ENCODE measurements at regions not wholly inside any gene's neighbourhood (a gene's known extent, or its start where the extent isn't known, plus 50 kb on each side); places are given as distances from the start of the nearest gene placed in this dataset.

DNA sequence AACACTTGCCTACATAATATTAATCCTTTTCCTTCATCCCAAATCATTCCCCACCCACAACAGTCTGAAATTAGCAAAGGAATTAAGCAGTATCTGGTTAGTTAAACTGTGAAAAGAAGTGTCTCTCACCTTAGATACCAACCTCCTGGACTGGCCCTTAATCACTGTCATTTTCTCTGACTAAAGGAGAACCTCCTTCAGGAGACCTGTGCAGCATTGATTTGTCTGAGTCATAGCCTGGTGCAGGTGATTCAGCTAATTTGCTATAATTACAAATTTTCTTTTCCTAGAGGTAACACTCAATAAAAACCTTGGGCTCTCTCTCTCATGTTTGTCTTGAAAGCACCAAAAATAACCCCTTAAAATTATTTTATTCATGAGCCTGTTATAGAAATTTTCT lies 279.8 kb upstream of the SEMA6D start:
- TF ChIP-seq, protein P1, sequence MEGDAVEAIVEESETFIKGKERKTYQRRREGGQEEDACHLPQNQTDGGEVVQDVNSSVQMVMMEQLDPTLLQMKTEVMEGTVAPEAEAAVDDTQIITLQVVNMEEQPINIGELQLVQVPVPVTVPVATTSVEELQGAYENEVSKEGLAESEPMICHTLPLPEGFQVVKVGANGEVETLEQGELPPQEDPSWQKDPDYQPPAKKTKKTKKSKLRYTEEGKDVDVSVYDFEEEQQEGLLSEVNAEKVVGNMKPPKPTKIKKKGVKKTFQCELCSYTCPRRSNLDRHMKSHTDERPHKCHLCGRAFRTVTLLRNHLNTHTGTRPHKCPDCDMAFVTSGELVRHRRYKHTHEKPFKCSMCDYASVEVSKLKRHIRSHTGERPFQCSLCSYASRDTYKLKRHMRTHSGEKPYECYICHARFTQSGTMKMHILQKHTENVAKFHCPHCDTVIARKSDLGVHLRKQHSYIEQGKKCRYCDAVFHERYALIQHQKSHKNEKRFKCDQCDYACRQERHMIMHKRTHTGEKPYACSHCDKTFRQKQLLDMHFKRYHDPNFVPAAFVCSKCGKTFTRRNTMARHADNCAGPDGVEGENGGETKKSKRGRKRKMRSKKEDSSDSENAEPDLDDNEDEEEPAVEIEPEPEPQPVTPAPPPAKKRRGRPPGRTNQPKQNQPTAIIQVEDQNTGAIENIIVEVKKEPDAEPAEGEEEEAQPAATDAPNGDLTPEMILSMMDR (IDR thresholded peaks at IDR 0.05; ENCODE audit: low read depth, low read length), result no peak
- no peak overlapping the region for H3K4me3 ChIP-seq (ENCODE audit: low read depth, low read length)

DNA sequence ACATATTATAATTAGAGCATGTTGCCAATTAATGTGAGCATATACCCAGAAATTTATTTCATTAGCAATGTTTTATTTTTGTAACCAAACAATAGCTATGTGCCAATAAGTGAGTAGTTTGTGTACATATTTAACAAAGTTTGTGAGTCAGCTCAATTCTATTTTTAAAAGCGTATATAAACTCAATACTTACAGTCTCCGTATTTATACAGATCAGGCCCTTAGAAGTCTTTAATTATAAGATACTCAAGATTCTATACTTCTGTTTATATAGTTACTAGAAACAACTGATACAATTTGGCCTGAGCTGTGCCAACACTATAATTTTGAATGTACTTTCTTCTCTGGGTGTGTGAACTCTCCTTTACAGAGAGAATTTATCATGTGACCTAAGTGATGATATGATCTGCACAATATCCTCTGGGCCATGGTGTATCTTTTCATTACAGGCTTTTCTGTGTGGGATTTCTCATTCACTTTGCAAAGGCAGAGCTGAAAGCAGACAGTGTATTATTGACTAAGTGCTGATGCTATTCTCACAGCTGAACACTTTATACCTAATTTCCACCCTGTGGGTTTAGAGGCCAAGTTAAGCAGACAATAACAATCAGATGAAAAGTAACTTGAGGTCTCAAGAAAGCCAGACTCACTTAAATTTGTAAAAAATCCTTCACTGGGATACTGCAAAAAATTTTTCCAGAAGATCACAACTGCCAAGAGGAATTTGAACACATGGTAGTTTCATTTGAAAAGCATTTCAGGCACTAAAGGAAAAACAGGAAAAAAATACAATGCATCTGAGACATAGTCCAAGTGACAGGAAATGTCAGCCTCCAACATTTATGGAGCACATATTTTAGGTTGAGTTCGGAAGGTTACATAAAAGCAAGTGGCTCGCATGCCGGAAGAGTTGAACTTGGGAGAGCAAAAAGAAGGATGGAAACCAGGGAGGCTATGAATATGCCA lies 277.9 kb upstream of the SEMA6D start:
- TF ChIP-seq, protein P1 (IDR thresholded peaks at IDR 0.05; ENCODE audit: low read depth, low read length), result no peak
- H3K4me3 ChIP-seq (ENCODE audit: low read depth, low read length), result no peak overlapping the region

DNA sequence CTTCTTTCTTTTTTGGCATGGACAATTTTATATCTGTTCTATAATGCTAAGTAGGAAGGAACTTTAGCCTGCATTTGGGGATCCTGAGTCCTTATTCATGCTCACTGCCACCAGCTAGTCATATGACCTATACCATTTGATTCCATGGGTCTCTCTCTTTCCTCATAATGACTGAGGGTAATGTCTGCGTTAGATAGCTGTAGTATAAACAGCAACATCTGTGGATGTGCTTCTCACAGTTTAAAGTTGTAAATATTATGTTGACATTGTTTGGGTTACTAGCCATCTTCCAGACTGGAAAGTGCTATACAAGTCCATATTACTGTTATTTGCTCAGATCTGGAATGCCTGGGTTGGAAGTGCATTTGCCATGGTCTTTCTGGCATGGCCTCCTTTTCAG lies 274.9 kb upstream of the SEMA6D start:
- TF ChIP-seq, protein P1 (IDR thresholded peaks at IDR 0.05; ENCODE audit: low read depth, low read length), result no peak
- no peak overlapping the region for H3K4me3 ChIP-seq (ENCODE audit: low read depth, low read length)

DNA sequence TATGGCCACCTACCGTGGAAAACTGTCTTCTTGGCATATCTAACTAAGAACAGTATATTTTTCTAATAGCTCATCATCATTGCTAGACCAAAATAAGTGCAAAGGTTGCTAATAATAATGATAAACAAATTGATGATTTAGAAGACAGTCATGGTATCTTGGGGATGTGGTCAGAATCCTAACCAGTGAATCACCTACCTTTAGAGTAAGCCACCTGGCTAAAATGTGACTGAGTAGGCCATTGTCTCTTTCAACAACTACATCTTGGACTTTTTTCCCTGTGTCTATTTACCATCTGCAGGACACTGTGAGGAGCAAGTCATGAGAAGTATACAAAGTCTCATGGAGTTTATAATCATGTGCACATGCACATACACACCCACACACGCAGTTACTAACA lies 273.5 kb upstream of the SEMA6D start:
- H3K4me3 ChIP-seq (ENCODE audit: low read depth, low read length), result no peak overlapping the region
- TF ChIP-seq, protein P1 (IDR thresholded peaks at IDR 0.05; ENCODE audit: low read depth, low read length), result no peak

DNA sequence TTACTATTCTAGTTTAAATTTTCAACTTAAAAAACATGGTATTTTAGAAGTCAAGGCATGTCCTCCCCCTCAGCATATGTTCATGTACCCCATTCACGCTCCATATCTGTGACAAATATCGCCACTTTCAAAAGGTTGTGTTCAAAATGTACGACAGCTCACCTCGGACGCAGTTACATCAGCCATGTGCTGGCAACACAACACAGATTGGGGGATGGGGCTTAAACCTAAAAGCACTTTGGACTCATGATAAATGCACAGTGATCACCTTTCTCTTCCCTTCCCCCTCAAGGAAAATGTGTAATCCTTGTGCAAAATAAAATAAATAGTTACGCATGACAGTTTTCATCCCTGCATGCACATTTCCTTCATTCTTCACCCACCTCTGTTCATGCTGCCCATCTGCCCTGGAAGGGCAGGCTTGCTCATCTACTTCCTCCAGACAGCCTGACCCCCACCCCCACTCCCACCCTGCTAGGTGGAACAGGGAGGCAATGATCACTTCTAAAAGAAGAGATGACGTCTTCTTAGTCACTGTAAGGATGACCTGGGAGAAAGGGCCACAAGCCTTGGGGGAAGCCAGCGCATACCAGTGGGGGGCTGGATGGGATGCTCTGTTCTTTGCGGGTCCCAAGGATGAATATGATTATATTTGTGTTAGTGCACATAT lies 271.4 kb upstream of the SEMA6D start:
- no peak overlapping the region for H3K4me3 ChIP-seq (ENCODE audit: low read depth, low read length)
- TF ChIP-seq, protein P1 (IDR thresholded peaks at IDR 0.05; ENCODE audit: low read depth, low read length), result no peak

DNA sequence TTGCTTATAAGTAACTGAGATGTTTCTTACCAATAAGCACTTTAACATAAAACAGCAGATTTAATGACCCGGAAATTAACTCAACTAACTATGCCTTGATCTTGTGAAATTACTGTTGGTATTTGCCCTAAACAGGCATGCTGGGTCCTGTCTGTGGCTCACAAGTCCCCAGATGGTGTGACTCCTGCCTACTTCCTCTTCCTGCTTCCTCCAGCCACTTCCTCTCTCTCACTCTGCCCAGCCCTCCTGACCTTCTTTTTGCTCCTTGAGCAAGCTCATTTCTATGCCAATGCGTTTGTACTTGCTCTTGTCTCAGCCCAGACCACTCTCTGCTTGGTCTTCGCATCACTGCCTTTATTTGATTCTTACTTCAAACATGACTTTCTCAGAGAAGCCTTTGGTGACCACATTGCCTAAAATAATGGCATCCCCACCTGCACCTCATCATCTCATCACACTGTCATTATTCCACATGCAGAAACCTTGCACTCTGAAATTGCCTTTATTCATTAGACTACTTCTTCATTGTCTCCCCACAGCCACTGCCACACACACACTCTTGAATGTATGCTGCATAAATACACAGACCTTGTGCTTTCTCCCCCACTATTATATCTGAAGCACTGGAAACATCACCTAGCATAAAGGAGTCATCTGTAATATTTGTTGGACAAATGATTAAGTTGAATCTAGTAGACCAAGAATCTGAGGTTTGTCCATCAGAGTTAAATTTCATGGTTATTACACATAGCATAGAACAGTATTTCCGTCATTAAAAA lies 256.3 kb upstream of the SEMA6D start:
- TF ChIP-seq, protein P1 (IDR thresholded peaks at IDR 0.05; ENCODE audit: low read depth, low read length), result no peak
- H3K4me3 ChIP-seq (ENCODE audit: low read depth, low read length), result no peak overlapping the region

Measured in WI38 (cell line).